Glomerular visceral epithelial cell (primary cell): ENCODE measurements at regions not wholly inside any gene's neighbourhood (a gene's known extent, or its start where the extent isn't known, plus 50 kb on each side); places are given as distances from the start of the nearest gene placed in this dataset.
A peak's percentile ranks its signal among the peaks of the same experiment; 100 is the strongest.

Experiments
- DNase-seq: peaks from one replicate; pipeline ENCODE4 v3.0.0-alpha.2; 2016; ENCODE audit errors: extremely low spot score

GRCh38 chr6:108734271-108734922, 113.8 kb upstream of the ARMC2 start:
- no peak for DNase-seq

- DNase-seq = no peak
Measured at GRCh38 chr6:108735310-108736001, 112.8 kb upstream of the ARMC2 start.

- DNase-seq = no peak
Measured at GRCh38 chr6:108736002-108736361, 112.2 kb upstream of the ARMC2 start.

GRCh38 chr6:108736832-108737231, 111.4 kb upstream of the ARMC2 start:
- DNase-seq = peak; percentile 75

GRCh38 chr6:108737594-108738546, 110.4 kb upstream of the ARMC2 start:
- DNase-seq = peak; percentile 88

GRCh38 chr6:108738684-108739416, 109.4 kb upstream of the ARMC2 start:
- no peak for DNase-seq

- DNase-seq = no peak
Measured at GRCh38 chr6:108739496-108740330, 108.5 kb upstream of the ARMC2 start.

GRCh38 chr6:108741331-108741989, 106.8 kb upstream of the ARMC2 start:
- no peak for DNase-seq

GRCh38 chr6:108742041-108742440, 106.2 kb upstream of the ARMC2 start:
- no peak for DNase-seq

GRCh38 chr6:108744244-108744972, 103.8 kb upstream of the ARMC2 start:
- no peak for DNase-seq

- DNase-seq = no peak
Measured at GRCh38 chr6:108744996-108745395, 103.2 kb upstream of the ARMC2 start.

GRCh38 chr6:108745664-108746336, 102.4 kb upstream of the ARMC2 start:
- DNase-seq = no peak

- DNase-seq = no peak
Measured at GRCh38 chr6:108746366-108746765, 101.9 kb upstream of the ARMC2 start.

GRCh38 chr6:108746836-108747575, 101.2 kb upstream of the ARMC2 start:
- no peak for DNase-seq

- no peak for DNase-seq
Measured at GRCh38 chr6:108748055-108748454, 100.2 kb upstream of the ARMC2 start.

GRCh38 chr6:108748959-108749358, 99.3 kb upstream of the ARMC2 start:
- DNase-seq = no peak

GRCh38 chr6:108750801-108751200, 97.4 kb upstream of the ARMC2 start:
- no peak for DNase-seq

- no peak for DNase-seq
Measured at GRCh38 chr6:108751282-108751681, 96.9 kb upstream of the ARMC2 start.
